SU-DHL-6 (cell line): ENCODE measurements at regions not wholly inside any gene's neighbourhood (a gene's known extent, or its start where the extent isn't known, plus 50 kb on each side); places are given as distances from the start of the nearest gene placed in this dataset.

ENCODE experiments used
- EZH2phosphoT487 ChIP-seq: fragments of 200-600 bp; sonication (generic), shearing (Covaris generic); conservative IDR thresholded peaks from 2 replicates; pipeline ENCODE4 v1.6.1; 2018; ENCODE audit warnings: mild to moderate bottlenecking, antibody characterized with exemption, low read length, moderate library complexity, mixed read lengths
- TF ChIP-seq, protein P1 (sequence below): fragments of 200-600 bp; sonication (generic); IDR thresholded peaks from one replicate; pipeline ENCODE4 v1.5.1; 2017; ENCODE audit warnings: antibody characterized with exemption, mild to moderate bottlenecking, low read length, moderate library complexity; ENCODE audit not compliant: insufficient read depth, poor library complexity, severe bottlenecking

DNA sequence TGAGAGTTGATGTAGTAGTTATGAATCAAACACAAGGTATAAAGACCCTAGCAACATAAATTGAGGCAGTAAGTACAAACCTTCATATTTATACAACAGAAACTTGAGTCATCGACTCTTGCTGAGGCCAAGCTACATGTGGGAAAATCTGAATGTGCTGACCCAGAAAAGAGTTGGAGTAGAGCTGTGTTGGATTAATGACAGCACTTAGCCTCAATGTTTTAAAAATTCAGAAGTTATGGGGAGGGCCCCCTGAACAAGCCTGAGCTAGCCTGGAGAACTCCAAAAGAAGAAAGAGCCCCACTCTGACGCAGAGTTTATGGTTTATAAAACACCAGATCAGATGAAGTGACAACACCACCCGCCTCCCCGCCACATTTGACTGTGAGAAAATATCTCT, 100.0 kb downstream of the DUSP6 start:
- no peak for TF ChIP-seq EZH2phosphoT487
- TF ChIP-seq, protein P1, sequence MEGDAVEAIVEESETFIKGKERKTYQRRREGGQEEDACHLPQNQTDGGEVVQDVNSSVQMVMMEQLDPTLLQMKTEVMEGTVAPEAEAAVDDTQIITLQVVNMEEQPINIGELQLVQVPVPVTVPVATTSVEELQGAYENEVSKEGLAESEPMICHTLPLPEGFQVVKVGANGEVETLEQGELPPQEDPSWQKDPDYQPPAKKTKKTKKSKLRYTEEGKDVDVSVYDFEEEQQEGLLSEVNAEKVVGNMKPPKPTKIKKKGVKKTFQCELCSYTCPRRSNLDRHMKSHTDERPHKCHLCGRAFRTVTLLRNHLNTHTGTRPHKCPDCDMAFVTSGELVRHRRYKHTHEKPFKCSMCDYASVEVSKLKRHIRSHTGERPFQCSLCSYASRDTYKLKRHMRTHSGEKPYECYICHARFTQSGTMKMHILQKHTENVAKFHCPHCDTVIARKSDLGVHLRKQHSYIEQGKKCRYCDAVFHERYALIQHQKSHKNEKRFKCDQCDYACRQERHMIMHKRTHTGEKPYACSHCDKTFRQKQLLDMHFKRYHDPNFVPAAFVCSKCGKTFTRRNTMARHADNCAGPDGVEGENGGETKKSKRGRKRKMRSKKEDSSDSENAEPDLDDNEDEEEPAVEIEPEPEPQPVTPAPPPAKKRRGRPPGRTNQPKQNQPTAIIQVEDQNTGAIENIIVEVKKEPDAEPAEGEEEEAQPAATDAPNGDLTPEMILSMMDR: no peak
